Loucy (cell line): ENCODE measurements at regions not wholly inside any gene's neighbourhood (a gene's known extent, or its start where the extent isn't known, plus 50 kb on each side); places are given as distances from the start of the nearest gene placed in this dataset.

Experiments used
- H2AFZ ChIP-seq: fragments of 200-600 bp; sonication (generic); 2 replicates; pipeline ENCODE4 v1.6.0; 2016; ENCODE audit warnings: antibody characterized with exemption, mild to moderate bottlenecking, low read length, moderate library complexity
- H3F3A ChIP-seq: fragments of 200-600 bp; 2 replicates; pipeline ENCODE4 v1.6.0; 2016; ENCODE audit warnings: antibody characterized with exemption, low read depth, mild to moderate bottlenecking
- H3K27me3 ChIP-seq: fragments of 200-600 bp; sonication (generic); 2 replicates; pipeline ENCODE4 v1.6.1; 2014; ENCODE audit warnings: low read length, mild to moderate bottlenecking; ENCODE audit not compliant: insufficient read depth, poor library complexity, severe bottlenecking
- H3K36me3 ChIP-seq: fragments of 200-600 bp; sonication (generic); 2 replicates; pipeline ENCODE4 v1.6.1; 2016; ENCODE audit warnings: low read length; ENCODE audit not compliant: insufficient read depth
- H3K4me1 ChIP-seq: fragments of 200-600 bp; sonication (generic); 2 replicates; pipeline ENCODE4 v1.5.1; 2014; ENCODE audit warnings: low read length, mild to moderate bottlenecking; ENCODE audit not compliant: insufficient read depth, poor library complexity, severe bottlenecking
- H3K4me2 ChIP-seq: fragments of 200-600 bp; sonication (generic); 2 replicates; pipeline ENCODE4 v1.6.0; 2014; ENCODE audit warnings: antibody characterized with exemption, low read length, low read depth, mild to moderate bottlenecking; ENCODE audit not compliant: poor library complexity, severe bottlenecking
- H3K4me3 ChIP-seq: fragments of 200-600 bp; sonication (generic); 2 replicates; pipeline ENCODE4 v1.5.1; 2014; ENCODE audit warnings: low read length, mild to moderate bottlenecking, mixed read lengths; ENCODE audit not compliant: poor library complexity, severe bottlenecking
- H3K79me2 ChIP-seq: fragments of 200-600 bp; sonication (generic); 2 replicates; pipeline ENCODE4 v1.6.1; 2014; ENCODE audit warnings: low read length; ENCODE audit not compliant: insufficient read depth
- H3K9ac ChIP-seq: fragments of 200-600 bp; sonication (generic); 2 replicates; pipeline ENCODE4 v1.6.0; 2014; ENCODE audit warnings: mild to moderate bottlenecking, low read depth, low read length, moderate library complexity; ENCODE audit not compliant: poor library complexity, severe bottlenecking
- H3K9me2 ChIP-seq: fragments of 200-600 bp; sonication (generic); replicated peaks from 2 replicates; pipeline ENCODE4 v1.6.1; 2016; ENCODE audit warnings: low read depth, low read length, mixed read lengths
- H3K9me3 ChIP-seq: fragments of 200-600 bp; sonication (generic); 2 replicates; pipeline ENCODE4 v1.6.1; 2014; ENCODE audit warnings: mild to moderate bottlenecking, antibody characterized with exemption, low read length, low read depth; ENCODE audit not compliant: insufficient read depth
- H4K20me1 ChIP-seq: fragments of 200-600 bp; sonication (generic); 2 replicates; pipeline ENCODE4 v1.6.0; 2014; ENCODE audit warnings: antibody characterized with exemption, low read length, mild to moderate bottlenecking; ENCODE audit not compliant: insufficient read depth, poor library complexity, severe bottlenecking
- CTCF ChIP-seq: fragments of 200-600 bp; sonication (generic); conservative IDR thresholded peaks from 2 replicates; pipeline ENCODE4 v1.5.1; 2014; ENCODE audit warnings: mild to moderate bottlenecking, antibody characterized with exemption, low read length
- EZH2phosphoT487 ChIP-seq: fragments of 200-600 bp; IDR thresholded peaks from 2 replicates; pipeline ENCODE4 v1.6.1; 2018; ENCODE audit warnings: antibody characterized with exemption, mild to moderate bottlenecking, moderate library complexity, borderline replicate concordance

GRCh38 chr9:16128003-16128402 is 575.2 kb downstream of the CCDC171 start:
- Histone ChIP-seq H3K9me2 (no peaks in the 10 kb centered on the region), H3F3A (no peaks in the 10 kb centered on the region), H3K36me3 (no peaks in the 10 kb centered on the region), H3K4me2 (no peak overlapping the region), H3K79me2 (no peaks in the 10 kb centered on the region), H3K9ac (no peak overlapping the region), H4K20me1 (no peaks in the 10 kb centered on the region), H2AFZ (no peak overlapping the region), H3K9me3 (no peaks in the 10 kb centered on the region), H3K4me1 (no peaks in the 10 kb centered on the region), H3K4me3 (no peak overlapping the region), H3K27me3 (no peaks in the 10 kb centered on the region)
- TF ChIP-seq EZH2phosphoT487 (no peak), CTCF (no peak)

GRCh38 chr9:16131264-16131663 is 578.4 kb downstream of the CCDC171 start:
- no peak overlapping the region for H3K4me2 ChIP-seq
- H3K4me1 ChIP-seq = no peaks in the 10 kb centered on the region
- no peaks in the 10 kb centered on the region for H3F3A ChIP-seq
- no peaks in the 10 kb centered on the region for H3K27me3 ChIP-seq
- no peaks in the 10 kb centered on the region for H3K36me3 ChIP-seq
- no peak overlapping the region for H2AFZ ChIP-seq
- H3K4me3 ChIP-seq = no peak overlapping the region
- TF ChIP-seq CTCF = peak; percentile 58
- TF ChIP-seq EZH2phosphoT487 = no peak
- H4K20me1 ChIP-seq = no peaks in the 10 kb centered on the region
- H3K9me2 ChIP-seq = no peaks in the 10 kb centered on the region
- no peaks in the 10 kb centered on the region for H3K9me3 ChIP-seq
- H3K9ac ChIP-seq = no peak overlapping the region
- H3K79me2 ChIP-seq = no peaks in the 10 kb centered on the region

- no peaks in the 10 kb centered on the region for H3F3A ChIP-seq
- H3K27me3 ChIP-seq = no peaks in the 10 kb centered on the region
- H3K4me1 ChIP-seq = no peaks in the 10 kb centered on the region
Measured at GRCh38 chr9:16132513-16132912, 579.7 kb downstream of the CCDC171 start.

More at GRCh38 chr9:16132513-16132912, 579.7 kb downstream of the CCDC171 start:
- Histone ChIP-seq H3K9ac (no peak overlapping the region), H3K79me2 (no peaks in the 10 kb centered on the region), H3K4me2 (no peak overlapping the region), H3K4me3 (no peak overlapping the region), H3K9me3 (no peaks in the 10 kb centered on the region), H3K9me2 (no peaks in the 10 kb centered on the region), H3K36me3 (no peaks in the 10 kb centered on the region), H2AFZ (no peak overlapping the region), H4K20me1 (no peaks in the 10 kb centered on the region)
- TF ChIP-seq CTCF = no peak
- no peak for TF ChIP-seq EZH2phosphoT487
